ENCODE measurements at regions not wholly inside any gene's neighbourhood (a gene's known extent, or its start where the extent isn't known, plus 50 kb on each side); places are given as distances from the start of the nearest gene placed in this dataset.

DNA sequence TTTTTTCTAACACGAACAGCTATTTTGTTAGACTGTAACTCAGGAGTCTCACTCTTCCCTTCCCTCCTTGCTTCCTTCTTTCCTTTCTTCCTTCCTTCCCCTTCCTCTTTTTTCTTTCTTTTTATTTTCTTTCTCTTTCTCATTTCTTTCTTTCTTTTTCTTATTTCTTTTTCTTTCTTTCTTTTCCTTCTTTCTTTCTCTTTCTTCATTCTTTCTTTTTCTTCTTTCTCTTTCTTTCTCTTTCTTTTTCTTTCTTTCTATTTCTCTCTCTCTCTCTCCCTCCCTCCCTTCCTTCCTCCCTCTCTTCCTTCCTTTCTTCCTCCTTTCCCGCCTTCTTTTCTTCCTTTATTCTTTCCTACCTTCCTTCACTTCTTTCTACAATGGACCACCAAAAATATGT, 1443.0 kb upstream of the LRRTM3 start:
- H3K36me3 Mint-ChIP-seq (ENCODE audit: low read depth), result no peaks in the 10 kb centered on the region
- no peak for DNase-seq (ENCODE audit: low spot score)
- no peaks in the 10 kb centered on the region for H3K4me1 Mint-ChIP-seq (ENCODE audit: low read depth)
- TF ChIP-seq, protein P1, sequence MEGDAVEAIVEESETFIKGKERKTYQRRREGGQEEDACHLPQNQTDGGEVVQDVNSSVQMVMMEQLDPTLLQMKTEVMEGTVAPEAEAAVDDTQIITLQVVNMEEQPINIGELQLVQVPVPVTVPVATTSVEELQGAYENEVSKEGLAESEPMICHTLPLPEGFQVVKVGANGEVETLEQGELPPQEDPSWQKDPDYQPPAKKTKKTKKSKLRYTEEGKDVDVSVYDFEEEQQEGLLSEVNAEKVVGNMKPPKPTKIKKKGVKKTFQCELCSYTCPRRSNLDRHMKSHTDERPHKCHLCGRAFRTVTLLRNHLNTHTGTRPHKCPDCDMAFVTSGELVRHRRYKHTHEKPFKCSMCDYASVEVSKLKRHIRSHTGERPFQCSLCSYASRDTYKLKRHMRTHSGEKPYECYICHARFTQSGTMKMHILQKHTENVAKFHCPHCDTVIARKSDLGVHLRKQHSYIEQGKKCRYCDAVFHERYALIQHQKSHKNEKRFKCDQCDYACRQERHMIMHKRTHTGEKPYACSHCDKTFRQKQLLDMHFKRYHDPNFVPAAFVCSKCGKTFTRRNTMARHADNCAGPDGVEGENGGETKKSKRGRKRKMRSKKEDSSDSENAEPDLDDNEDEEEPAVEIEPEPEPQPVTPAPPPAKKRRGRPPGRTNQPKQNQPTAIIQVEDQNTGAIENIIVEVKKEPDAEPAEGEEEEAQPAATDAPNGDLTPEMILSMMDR (IDR thresholded peaks at IDR 0.05), result no peak
- no peak overlapping the region for H3K27ac Mint-ChIP-seq (ENCODE audit: unreplicated experiment)
- no peaks in the 10 kb centered on the region for H3K27me3 Mint-ChIP-seq (ENCODE audit: low read depth)
- H3K9me3 Mint-ChIP-seq (ENCODE audit: low read depth), result peaks cover 6% of the 10 kb centered on the region
- no peak overlapping the region for H3K4me3 Mint-ChIP-seq (ENCODE audit: unreplicated experiment)

DNA sequence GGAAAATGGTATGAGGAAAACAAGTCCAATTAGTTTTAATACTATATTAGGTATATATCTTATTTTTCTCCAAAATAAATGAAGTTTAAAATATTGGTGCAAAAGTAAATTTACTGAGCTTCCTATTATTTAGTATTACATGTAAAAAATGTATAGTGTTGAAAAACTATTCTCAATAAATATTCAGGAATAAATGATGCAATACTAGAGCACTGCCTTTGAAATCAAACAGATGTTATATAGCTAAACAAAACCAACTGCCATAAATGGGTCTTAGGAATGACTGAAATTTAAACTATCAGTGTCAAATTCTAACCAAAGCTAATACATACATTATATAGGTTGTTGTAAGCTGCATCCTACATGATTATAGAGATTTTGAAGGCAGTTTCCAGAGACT, 1434.0 kb upstream of the LRRTM3 start:
- Mint-ChIP-seq H3K27ac (ENCODE audit: unreplicated experiment) (no peak overlapping the region), H3K4me3 (ENCODE audit: unreplicated experiment) (no peak overlapping the region), H3K9me3 (ENCODE audit: low read depth) (peaks cover 18% of the 10 kb centered on the region), H3K36me3 (ENCODE audit: low read depth) (peaks cover 1% of the 10 kb centered on the region), H3K4me1 (ENCODE audit: low read depth) (peaks cover 3% of the 10 kb centered on the region), H3K27me3 (ENCODE audit: low read depth) (no peaks in the 10 kb centered on the region)
- TF ChIP-seq, protein P1 (IDR thresholded peaks at IDR 0.05), result no peak
- no peak for DNase-seq (ENCODE audit: low spot score)

DNA sequence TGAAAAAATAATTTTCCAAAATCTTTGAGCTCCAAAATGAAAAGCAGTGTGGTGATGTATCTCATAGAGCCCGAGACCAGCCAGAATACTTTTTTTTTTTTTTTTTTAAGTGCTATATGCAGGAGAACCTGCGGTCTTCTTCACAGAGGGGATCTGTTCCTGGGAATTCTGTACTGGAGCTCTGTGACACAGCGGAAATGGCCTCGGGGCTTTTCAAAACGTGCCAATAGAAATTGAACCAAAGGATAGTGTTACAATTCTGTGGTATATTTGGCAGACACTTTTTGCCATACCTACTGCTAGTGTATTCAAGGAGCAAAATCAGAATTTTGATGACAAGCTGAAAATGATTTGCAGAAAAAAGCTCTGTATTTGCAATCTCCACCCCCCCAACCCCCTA, 1429.3 kb upstream of the LRRTM3 start:
- Mint-ChIP-seq H3K4me3 (ENCODE audit: unreplicated experiment) (no peak overlapping the region), H3K9me3 (ENCODE audit: low read depth) (no peaks in the 10 kb centered on the region), H3K36me3 (ENCODE audit: low read depth) (no peaks in the 10 kb centered on the region), H3K4me1 (ENCODE audit: low read depth) (peaks cover 3% of the 10 kb centered on the region), H3K27ac (ENCODE audit: unreplicated experiment) (no peak overlapping the region), H3K27me3 (ENCODE audit: low read depth) (no peaks in the 10 kb centered on the region)
- DNase-seq (ENCODE audit: low spot score), result no peak
- TF ChIP-seq, protein P1 (IDR thresholded peaks at IDR 0.05), result no peak

DNA sequence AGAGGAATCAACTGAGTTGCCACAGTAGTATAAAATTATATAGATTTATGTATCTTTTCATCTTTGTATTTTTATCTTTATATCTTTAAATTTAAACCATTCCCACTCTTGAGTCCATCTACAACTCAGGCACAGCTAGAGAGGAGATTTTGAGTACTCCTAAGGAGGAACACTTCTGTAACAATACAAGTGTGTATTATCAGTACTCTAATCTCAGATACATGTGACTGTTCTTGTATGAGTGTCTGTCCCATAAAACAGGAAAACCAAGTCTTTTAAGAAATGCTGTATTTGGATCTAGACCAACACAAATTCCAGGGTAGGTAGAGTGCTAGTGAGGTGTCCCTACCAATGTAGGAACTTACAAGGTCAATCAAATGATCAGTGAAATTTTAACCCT, 1428.0 kb upstream of the LRRTM3 start:
- Mint-ChIP-seq H3K4me1 (ENCODE audit: low read depth) (no peaks in the 10 kb centered on the region), H3K27me3 (ENCODE audit: low read depth) (no peaks in the 10 kb centered on the region), H3K4me3 (ENCODE audit: unreplicated experiment) (no peak overlapping the region), H3K36me3 (ENCODE audit: low read depth) (no peaks in the 10 kb centered on the region), H3K27ac (ENCODE audit: unreplicated experiment) (no peak overlapping the region), H3K9me3 (ENCODE audit: low read depth) (no peaks in the 10 kb centered on the region)
- no peak for DNase-seq (ENCODE audit: low spot score)
- TF ChIP-seq, protein P1 (IDR thresholded peaks at IDR 0.05), result no peak

DNA sequence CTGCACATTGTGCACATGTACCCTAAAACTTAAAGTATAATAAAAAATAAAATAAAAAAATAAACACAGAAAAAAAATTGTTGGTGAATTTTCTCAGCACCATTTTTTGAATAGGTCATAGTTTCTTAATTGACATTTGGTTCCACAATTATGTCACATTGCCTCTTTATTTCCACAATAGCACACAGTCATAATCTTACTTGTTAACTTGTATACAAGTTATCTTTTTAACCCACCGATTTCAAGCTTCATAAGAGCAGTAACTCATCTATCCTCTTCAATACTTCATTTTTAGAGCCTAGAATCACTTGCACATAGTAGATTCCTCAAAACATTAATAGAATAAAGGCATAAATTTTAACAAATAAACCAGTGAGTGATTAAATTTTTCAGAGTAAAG, 1425.1 kb upstream of the LRRTM3 start:
- no peak for DNase-seq (ENCODE audit: low spot score)
- no peaks in the 10 kb centered on the region for H3K36me3 Mint-ChIP-seq (ENCODE audit: low read depth)
- no peaks in the 10 kb centered on the region for H3K9me3 Mint-ChIP-seq (ENCODE audit: low read depth)
- H3K4me3 Mint-ChIP-seq (ENCODE audit: unreplicated experiment), result no peak overlapping the region
- H3K27me3 Mint-ChIP-seq (ENCODE audit: low read depth), result no peaks in the 10 kb centered on the region
- no peak overlapping the region for H3K27ac Mint-ChIP-seq (ENCODE audit: unreplicated experiment)
- no peaks in the 10 kb centered on the region for H3K4me1 Mint-ChIP-seq (ENCODE audit: low read depth)
- TF ChIP-seq, protein P1 (IDR thresholded peaks at IDR 0.05), result no peak
